ENCODE measurements at regions not wholly inside any gene's neighbourhood (a gene's known extent, or its start where the extent isn't known, plus 50 kb on each side); places are given as distances from the start of the nearest gene placed in this dataset.

DNA sequence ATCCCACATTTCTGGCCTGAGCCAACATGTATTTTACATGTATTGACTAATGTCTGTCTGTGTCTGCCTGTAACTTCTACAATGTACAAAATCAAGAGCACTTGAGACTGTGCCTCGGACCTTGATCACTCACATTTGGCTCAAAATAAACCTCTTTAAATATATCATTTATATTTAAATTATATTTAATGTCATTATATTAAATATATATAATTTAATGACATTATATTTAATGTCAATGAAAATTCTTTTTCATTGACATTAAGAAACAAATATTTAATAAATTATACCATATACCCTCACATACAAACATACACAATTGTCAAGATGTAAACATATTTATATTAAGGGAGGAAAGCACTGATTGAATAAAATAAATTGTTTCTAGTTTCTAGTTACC, 1099.8 kb upstream of the CDH18 start:
- no peak overlapping the region for H3K27ac ChIP-seq
- TF ChIP-seq, protein P1, sequence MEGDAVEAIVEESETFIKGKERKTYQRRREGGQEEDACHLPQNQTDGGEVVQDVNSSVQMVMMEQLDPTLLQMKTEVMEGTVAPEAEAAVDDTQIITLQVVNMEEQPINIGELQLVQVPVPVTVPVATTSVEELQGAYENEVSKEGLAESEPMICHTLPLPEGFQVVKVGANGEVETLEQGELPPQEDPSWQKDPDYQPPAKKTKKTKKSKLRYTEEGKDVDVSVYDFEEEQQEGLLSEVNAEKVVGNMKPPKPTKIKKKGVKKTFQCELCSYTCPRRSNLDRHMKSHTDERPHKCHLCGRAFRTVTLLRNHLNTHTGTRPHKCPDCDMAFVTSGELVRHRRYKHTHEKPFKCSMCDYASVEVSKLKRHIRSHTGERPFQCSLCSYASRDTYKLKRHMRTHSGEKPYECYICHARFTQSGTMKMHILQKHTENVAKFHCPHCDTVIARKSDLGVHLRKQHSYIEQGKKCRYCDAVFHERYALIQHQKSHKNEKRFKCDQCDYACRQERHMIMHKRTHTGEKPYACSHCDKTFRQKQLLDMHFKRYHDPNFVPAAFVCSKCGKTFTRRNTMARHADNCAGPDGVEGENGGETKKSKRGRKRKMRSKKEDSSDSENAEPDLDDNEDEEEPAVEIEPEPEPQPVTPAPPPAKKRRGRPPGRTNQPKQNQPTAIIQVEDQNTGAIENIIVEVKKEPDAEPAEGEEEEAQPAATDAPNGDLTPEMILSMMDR (conservative IDR thresholded peaks at IDR 0.05): no peak
- no peak for TF ChIP-seq ZFX (IDR thresholded peaks at IDR 0.05)

DNA sequence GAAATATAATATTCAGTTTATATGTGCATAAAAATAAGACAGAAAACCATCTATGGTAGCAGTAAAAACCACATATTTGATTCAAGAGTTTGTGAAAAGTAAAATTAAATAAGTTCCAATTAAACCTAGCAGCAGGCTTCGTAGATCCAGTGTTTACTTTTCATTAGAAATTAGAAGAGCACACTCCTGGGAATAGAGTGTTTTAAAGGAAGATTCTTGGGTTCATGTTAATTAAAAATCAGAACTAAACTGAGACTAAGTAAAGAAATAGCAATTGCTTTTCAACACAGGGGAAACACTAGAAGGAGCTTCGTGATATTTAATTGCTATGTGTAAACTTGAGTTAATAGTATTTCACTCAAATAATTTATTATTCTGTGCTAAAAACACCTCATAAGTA, 1097.8 kb upstream of the CDH18 start:
- TF ChIP-seq, protein P1 (conservative IDR thresholded peaks at IDR 0.05): no peak
- no peak for TF ChIP-seq ZFX (IDR thresholded peaks at IDR 0.05)
- no peak overlapping the region for H3K27ac ChIP-seq

DNA sequence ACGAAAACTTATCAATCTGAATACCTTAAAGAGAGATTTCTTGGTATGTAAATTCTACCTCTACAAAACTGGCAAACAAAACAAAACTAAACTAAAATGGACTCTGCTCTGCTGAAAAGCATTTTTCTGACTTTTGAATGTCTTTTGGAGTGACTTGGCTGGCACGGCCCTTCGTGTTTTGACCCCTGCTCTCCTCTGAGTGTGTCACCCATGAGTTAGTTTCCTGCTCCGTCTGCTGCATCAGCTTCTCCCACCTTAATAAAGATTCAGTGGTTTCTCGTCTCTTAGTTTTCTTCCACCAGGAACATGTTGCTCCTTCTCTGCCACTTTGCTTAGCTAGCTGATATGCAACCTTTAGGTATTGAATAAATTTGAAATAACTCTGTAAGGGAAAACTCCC, 1084.0 kb upstream of the CDH18 start:
- H3K27ac ChIP-seq: no peak overlapping the region
- TF ChIP-seq, protein P1 (conservative IDR thresholded peaks at IDR 0.05): no peak
- TF ChIP-seq ZFX (IDR thresholded peaks at IDR 0.05): no peak

DNA sequence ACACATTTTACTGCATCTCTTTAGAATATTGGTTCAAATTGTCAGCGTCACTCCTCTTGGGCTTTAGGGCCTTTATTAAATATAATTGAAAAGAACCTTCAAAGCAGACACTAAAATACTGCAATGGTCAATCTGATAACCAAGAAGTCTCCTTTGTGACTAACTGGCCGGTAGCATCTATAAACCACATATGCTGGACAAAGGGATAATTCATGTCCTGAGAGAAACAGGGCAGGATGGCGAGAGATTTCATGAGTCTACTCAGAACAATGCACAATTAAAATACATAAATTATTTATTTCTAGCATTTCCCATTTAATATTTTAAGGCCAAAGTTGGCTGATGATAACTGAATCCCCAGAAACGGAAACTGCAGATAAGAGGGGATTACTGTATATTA, 1083.4 kb upstream of the CDH18 start:
- TF ChIP-seq, protein P1 (conservative IDR thresholded peaks at IDR 0.05): no peak
- TF ChIP-seq ZFX (IDR thresholded peaks at IDR 0.05): no peak

DNA sequence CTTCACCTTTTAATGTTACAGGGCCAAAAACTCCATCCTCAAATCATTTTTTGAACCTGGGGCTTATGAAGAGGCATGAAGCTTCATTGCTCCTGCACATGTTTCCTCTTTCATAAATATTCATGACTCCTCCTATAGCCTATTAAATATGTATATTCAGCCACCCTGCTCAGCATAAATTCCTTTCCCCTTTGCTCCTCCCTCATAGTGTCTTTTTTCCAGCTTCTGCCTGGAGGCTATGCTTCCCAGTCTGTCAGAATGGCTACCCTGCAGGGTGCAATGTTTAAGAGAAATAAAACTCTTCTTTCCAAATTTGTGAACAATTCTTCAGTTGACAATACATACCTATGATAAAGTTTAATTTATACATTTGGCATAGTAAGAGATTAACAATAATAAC, 1082.9 kb upstream of the CDH18 start:
- TF ChIP-seq, protein P1 (conservative IDR thresholded peaks at IDR 0.05): no peak
- no peak for TF ChIP-seq ZFX (IDR thresholded peaks at IDR 0.05)
- H3K27ac ChIP-seq: no peak overlapping the region

More for the DNA sequence above, 1083.4 kb upstream of the CDH18 start:
- H3K27ac ChIP-seq: no peak overlapping the region

DNA sequence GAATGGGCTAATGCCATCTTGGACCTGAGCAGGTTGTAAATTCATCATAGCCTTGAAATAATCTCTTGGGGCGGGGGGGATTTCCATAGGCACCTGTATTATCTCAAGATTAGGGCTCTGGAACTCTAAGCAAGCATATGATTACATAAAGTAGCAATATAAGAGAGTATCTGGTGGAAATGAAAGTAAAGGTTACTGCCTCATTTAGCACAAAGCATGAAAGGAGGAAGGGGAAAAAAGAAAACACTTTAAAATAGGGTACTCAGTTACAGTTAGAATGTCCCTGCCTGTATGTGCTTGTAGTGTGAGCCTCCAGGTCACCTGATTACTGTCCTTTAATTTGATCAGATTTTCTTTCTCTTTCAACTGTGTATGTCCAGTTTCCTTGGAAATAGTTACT, 1079.7 kb upstream of the CDH18 start:
- no peak overlapping the region for H3K27ac ChIP-seq
- TF ChIP-seq, protein P1 (conservative IDR thresholded peaks at IDR 0.05): no peak
- TF ChIP-seq ZFX (IDR thresholded peaks at IDR 0.05): no peak

DNA sequence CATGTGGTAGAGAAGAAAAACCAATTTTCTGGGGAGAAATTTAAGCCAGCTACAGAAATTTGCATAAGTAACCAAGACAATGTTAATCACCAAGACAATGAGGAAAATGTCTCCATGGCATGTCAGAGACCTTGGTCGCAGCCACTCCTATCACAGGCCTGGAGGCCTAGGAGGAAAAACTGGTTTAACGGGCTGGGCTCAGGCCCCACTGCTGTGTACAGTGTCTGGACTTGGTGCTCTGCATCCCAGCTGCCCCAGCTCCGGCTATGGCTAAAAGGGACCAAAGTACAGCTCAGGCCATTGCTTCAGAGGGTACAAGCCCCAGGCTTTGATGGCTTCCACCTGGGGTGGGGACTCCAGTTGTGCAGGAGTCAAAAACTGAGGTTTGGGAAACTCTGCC, 1075.1 kb upstream of the CDH18 start:
- TF ChIP-seq, protein P1 (conservative IDR thresholded peaks at IDR 0.05): no peak
- TF ChIP-seq ZFX (IDR thresholded peaks at IDR 0.05): no peak
- no peak overlapping the region for H3K27ac ChIP-seq
